Kidney (tissue), 13 donors: ENCODE measurements at regions not wholly inside any gene's neighbourhood (a gene's known extent, or its start where the extent isn't known, plus 50 kb on each side); places are given as distances from the start of the nearest gene placed in this dataset.
A peak's percentile ranks its signal among the peaks of the same experiment; 100 is the strongest.

Experiments used
- DNase-seq, 5 donors: peaks; one replicate each; pipeline ENCODE4 v3.0.0-alpha.2; 2013 to 2020
- FAIRE-seq: peaks from 2 replicates; lab custom pipeline; 2012; peaks lifted over from hg19 to GRCh38; lab: Jason Lieb, UNC
- H3K27ac ChIP-seq, 2 donors: one replicate each; pipeline ENCODE4 v1.7.0; 2013; ENCODE audit warnings: low read depth in 2 of 2, low read length in 2 of 2, inconsistent platforms in 1 of 2
- H3K27me3 ChIP-seq: one replicate; pipeline ENCODE4 v1.7.1; 2013; ENCODE audit warnings: low read length, inconsistent platforms; ENCODE audit not compliant: control insufficient read depth, insufficient read depth
- H3K36me3 ChIP-seq, 3 donors: one replicate each; pipeline versions ENCODE4 v1.7.0 to v1.7.1; 2013; ENCODE audit warnings: low read length in 3 of 3, control low read depth in 1 of 3, inconsistent platforms in 1 of 3; ENCODE audit not compliant: insufficient read depth in 3 of 3, control insufficient read depth in 2 of 3
- H3K4me1 ChIP-seq, 3 donors: one replicate each; pipeline versions ENCODE4 v1.7.0 to v1.7.1; 2013; ENCODE audit warnings: low read length in 3 of 3, inconsistent platforms in 1 of 3, low read depth in 1 of 3; ENCODE audit not compliant: control insufficient read depth in 2 of 3, insufficient read depth in 2 of 3
- H3K4me3 ChIP-seq, 3 donors: one replicate each; pipeline versions ENCODE4 v1.7.0 to v1.8.1; 2013; ENCODE audit warnings: low read length in 3 of 3, control low read depth in 1 of 3, inconsistent platforms in 1 of 3
- H3K9ac ChIP-seq, 3 donors: one replicate each; pipeline versions ENCODE4 v1.7.0 to v1.7.1; 2013; ENCODE audit warnings: low read length in 3 of 3, control low read depth in 1 of 3, inconsistent platforms in 1 of 3
- H3K9me3 ChIP-seq, 3 donors: one replicate each; pipeline versions ENCODE4 v1.7.0 to v1.7.1; 2013; ENCODE audit warnings: low read length in 3 of 3, control low read depth in 1 of 3, inconsistent platforms in 1 of 3; ENCODE audit not compliant: control insufficient read depth in 2 of 3, insufficient read depth in 1 of 3
- intact Hi-C: fragments of 100-400 bp; cut with DNase I; formaldehyde crosslinking; loops from one replicate; pipeline ENCODE4 v1.11.1; 2022
- TF ChIP-seq, protein P1 (sequence below): IDR thresholded peaks from 3 replicates; pipeline ENCODE4 v1.5.1; 2012; ENCODE audit warnings: mild to moderate bottlenecking, moderate library complexity, borderline replicate concordance; ENCODE audit not compliant: insufficient read depth; ENCODE audit errors: extremely low read depth
- donor health status: control.
- donor health status: control.
- donor health status: control.
- donor health status: control.
- donor health status: control.
- donor health status: DM: yes; HTN: yes; CAD: no.
- donor health status: Normal renal cell carcinoma (clear cell type).

DNA sequence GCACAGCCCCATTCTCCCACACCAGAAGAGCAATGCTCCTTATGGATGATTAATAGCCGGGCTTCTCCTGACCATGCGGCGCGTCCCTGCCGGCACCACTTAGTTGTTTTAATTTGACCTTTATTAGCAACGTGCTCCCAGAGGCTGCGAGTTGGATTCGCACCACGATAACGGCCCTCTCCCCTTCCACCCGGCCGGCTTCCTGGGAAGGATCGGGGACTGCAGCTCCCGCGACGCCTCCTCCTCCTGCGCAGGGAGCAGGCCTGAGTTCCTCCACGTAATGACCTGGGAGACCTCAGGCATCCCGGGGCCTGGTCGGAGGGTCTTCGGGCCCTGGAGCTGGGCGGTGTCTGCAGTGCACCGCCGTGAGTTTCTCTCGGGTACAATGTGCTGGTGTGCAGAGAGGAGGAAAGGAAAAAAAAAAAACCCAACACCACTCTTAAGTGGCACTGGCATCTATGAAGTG, 243.3 kb upstream of the TOPAZ1 start:
- intact Hi-C loops: no loop called here
- FAIRE-seq (no peak), DNase-seq (peak in 3 of 5 donors; percentile 23 to 58 (median 26))
- TF ChIP-seq, protein P1, sequence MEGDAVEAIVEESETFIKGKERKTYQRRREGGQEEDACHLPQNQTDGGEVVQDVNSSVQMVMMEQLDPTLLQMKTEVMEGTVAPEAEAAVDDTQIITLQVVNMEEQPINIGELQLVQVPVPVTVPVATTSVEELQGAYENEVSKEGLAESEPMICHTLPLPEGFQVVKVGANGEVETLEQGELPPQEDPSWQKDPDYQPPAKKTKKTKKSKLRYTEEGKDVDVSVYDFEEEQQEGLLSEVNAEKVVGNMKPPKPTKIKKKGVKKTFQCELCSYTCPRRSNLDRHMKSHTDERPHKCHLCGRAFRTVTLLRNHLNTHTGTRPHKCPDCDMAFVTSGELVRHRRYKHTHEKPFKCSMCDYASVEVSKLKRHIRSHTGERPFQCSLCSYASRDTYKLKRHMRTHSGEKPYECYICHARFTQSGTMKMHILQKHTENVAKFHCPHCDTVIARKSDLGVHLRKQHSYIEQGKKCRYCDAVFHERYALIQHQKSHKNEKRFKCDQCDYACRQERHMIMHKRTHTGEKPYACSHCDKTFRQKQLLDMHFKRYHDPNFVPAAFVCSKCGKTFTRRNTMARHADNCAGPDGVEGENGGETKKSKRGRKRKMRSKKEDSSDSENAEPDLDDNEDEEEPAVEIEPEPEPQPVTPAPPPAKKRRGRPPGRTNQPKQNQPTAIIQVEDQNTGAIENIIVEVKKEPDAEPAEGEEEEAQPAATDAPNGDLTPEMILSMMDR: no peak
- H3K9ac ChIP-seq: no peak overlapping the region
- H3K4me1 ChIP-seq: peaks cover 0 to 31% (median 0%) of the 10 kb centered on the region in 3 donors
- H3K27ac ChIP-seq: peak overlapping the region in 1 of 2 donors; percentile 51
- no peaks in the 10 kb centered on the region for H3K36me3 ChIP-seq
- H3K9me3 ChIP-seq: peaks cover 0 to 4% (median 0%) of the 10 kb centered on the region in 3 donors
- peaks cover 53% of the 10 kb centered on the region for H3K27me3 ChIP-seq
- peak overlapping the region in 2 of 3 donors; percentile 53 to 62 for H3K4me3 ChIP-seq

DNA sequence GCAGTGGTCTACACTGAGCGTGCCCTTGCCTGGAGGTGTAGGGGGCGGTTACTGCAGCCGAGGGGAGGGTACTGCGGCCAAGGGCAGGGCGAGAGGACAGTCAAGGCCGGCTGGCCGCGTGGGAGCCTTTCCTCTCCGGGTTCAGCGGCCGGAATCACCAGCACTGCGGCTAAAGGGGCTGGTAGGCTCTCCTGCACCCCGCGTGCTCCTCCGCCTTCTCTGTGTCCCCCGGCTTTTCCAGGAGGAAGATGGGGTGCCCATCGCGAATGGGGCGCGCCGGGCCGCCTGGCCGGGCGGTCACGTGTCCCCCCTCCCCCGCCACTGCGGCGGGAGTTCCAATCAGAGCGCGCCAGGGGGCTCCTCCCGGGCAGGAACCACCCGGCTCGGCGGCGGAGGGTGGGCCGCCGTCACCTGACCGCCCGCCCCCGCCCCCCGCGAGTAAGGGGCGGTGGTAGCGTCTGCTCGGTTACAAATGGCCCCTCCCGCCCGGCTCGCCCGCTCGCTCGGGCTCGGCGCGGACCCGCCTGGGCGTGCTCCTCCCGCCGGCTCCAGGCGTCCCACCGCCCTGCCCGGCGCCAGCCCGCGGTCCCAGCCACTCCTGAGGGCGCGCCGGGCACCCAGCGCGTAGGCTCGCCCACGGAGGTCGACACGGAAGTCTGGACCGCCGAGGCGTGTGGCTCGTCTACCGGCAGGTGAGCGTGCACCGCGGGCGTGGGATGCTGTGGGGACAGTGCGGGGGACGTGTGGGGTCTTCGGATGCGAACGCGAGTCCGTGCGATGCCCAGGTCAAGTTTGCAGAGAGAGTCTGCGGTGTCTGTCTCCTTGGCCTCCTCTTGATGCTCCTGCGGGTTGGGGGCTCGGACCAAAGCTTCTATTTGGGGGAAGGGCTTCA, 242.6 kb upstream of the TOPAZ1 start:
- Histone ChIP-seq H3K9ac (peak overlapping the region in 1 of 3 donors; percentile 26), H3K9me3 (no peaks in the 10 kb centered on the region), H3K4me1 (peaks cover 0 to 31% (median 0%) of the 10 kb centered on the region in 3 donors), H3K27me3 (peaks cover 46% of the 10 kb centered on the region), H3K27ac (peak overlapping the region in 1 of 2 donors; percentile 51), H3K4me3 (peak overlapping the region; percentile 20 to 62 (median 56)), H3K36me3 (no peaks in the 10 kb centered on the region)
- DNase-seq (peak; percentile 76 to 87 (median 82)), FAIRE-seq (no peak)
- intact Hi-C loops: no loop called here
- TF ChIP-seq, protein P1: no peak

DNA sequence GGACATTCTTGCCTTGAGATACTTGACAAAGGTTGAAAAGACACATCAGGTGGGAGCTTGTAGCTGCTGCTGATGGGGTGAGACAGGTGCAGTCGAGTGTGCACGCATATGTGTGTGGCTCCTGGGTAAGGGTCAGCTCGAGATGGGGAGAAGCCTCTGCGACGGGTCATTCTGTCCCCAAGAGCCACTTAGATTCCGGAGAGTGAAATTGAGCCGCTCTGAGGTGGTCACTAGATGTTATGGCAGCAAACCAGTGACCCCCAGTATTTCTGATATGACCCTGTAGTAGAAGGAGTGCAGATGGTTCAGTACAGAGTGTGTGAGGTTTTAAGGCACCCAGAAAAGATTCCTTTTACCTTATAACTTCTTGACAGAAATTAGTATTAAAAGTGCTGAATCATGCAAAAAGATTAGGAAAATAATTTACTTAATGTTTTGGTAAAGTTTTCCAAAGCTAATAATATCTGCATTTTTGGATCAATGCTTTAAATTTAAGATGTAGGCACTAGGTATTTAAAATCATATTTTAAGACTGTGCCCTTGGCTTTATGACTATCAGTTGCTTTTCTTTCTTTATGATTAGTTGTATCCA, 241.9 kb upstream of the TOPAZ1 start:
- TF ChIP-seq, protein P1: no peak
- intact Hi-C loops: no loop called here
- H3K4me1 ChIP-seq: peaks cover 0 to 29% (median 0%) of the 10 kb centered on the region in 3 donors
- H3K27me3 ChIP-seq: peaks cover 38% of the 10 kb centered on the region
- peak overlapping the region in 1 of 3 donors; percentile 26 for H3K9ac ChIP-seq
- no peaks in the 10 kb centered on the region for H3K36me3 ChIP-seq
- no peaks in the 10 kb centered on the region for H3K9me3 ChIP-seq
- no peak overlapping the region for H3K27ac ChIP-seq
- FAIRE-seq (no peak), DNase-seq (peak in 1 of 5 donors; percentile 52)
- peak overlapping the region in 2 of 3 donors; percentile 56 to 62 for H3K4me3 ChIP-seq
